GM21529 (cell line): ENCODE measurements at regions not wholly inside any gene's neighbourhood (a gene's known extent, or its start where the extent isn't known, plus 50 kb on each side); places are given as distances from the start of the nearest gene placed in this dataset.
"Not testable (repeated sequence)": the region's sequence is repeated elsewhere in the genome, so short reads cannot be mapped to it uniquely, and the experiment has no call there.

ENCODE experiments used
- ATAC-seq: cut with Tn5 transposase; IDR thresholded peaks from one replicate; pipeline ENCODE4 v1.9.1; 2021; ENCODE audit not compliant: unreplicated experiment

DNA sequence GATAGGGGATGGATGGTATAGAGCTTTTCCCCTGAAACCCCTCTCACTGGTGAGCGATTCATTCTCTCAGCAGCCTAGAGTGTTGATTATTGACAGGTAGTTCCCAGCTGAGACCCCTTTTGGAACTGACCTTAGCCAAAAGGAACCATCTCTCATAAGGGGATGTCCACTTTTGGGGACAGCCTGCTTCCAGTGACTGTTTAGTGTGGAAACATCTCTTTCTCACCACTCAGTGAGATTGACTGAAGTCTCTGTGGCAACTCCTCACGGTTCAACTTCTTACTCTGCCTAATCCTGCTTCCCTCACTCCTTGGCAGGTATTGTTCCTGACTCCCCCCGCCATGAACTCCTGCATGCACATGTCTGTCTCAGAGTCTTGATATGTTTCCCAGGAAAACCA is 529.2 kb upstream of the ATP2B1 start:
- no peak for ATAC-seq

- no peak for ATAC-seq
Observed at GRCh38 chr12:90235642-90236041, 527.0 kb upstream of the ATP2B1 start.

DNA sequence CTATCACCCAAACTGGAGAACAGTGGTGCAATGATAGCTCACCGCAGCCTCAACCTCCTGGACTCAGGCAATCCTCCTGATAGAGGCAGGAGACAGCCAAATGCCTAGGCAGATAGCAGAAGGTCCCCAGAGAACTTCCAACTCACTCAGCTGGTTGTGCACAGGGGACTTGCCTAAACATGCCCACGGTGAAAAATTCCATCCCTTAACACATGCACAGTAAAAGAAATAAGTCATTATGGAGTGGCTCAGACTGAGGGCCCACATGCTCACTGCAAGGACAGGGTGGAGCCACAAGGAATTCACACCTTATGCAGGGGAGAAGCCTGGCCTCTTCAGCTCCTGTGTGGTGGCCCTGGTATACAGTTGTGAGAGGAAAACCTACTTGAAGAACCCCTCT is 525.8 kb upstream of the ATP2B1 start:
- ATAC-seq: no peak

DNA sequence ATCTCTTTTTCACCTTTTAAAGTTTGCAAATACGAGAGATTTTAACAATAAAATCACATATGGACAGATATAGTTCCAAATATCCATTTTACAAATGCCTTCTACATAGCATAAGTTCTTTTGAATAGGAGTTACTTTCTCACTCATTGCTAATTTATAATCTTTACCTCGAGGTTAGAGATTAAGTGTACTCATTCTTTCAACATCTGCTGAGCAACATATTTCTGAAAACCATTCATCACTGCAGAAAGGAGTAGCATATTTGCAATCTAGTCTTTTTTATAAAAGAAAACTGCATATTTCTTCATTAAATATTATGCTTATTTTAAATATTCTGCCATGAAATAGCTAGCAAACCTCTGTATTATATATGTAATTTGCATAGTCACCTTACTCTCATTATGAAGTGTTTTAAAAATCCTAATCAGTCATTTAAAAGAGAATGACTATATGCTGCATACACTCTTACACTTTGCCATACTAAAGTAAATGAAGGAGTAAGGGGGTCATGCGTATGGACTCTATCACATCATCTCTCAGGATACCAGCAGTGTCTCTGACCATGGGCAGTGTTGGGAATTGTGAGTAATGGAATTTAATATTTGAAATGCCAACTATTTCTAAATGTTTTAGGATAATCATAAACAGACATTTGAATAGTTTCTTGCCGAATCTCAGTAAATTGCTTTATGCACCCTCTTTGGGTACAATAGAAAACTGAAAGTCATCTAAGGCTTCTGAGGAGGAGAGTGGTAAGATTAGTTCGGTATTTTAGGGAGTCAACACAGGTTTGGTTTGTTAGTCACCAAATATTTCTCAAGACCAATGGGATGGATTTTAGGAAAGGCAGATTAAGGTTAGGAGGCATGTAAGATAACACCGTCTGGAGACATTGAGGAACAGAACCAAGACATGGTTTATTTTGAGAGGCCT is 524.8 kb upstream of the ATP2B1 start:
- no peak for ATAC-seq

GRCh38 chr12:90229407-90230170 is 521.0 kb upstream of the ATP2B1 start:
- ATAC-seq: no peak

DNA sequence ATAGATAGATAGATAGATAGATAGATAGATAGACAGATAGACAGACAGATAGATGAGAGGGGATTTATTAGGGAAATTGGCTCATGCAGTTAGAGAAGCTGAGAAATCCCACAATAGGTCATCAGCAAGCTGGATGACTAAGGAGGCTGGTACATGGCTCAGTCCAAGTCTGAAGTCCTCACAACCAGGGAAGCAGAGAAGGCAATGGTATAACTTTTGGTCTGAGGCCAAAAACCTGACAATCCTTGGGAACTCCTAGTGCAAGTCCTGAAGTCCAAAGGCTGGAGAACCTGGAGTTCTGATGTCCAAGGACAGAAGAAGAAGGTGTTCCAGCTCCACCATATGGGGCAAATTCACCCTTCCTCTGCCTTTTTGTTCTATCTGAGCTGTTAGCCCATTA is 517.6 kb upstream of the ATP2B1 start:
- ATAC-seq: no peak

- no peak for ATAC-seq
Observed at GRCh38 chr12:90216815-90217214, 508.2 kb upstream of the ATP2B1 start.

DNA sequence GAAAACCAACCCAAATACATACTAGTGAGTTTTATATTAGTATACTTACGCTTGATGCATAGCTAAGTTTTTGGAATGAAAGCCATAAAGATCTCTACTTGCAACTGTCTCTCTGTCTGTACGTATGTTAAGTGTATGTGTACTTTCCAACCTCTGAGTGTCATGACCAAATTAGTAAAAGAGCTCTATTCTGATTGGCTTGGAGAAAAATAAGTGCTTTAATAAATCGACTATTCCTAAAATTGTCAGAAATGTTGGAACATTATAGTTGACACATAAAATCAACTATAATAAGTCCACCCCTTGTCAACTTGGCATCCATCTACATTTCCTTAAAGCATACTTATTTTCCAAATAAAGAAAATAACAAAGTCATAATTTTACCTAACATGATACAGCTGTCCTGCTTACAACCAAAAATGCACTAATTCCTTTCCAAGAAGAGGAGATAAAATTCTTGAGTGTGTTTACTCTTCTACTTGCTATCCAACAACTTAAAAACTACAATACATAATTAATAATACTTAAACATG is 507.4 kb upstream of the ATP2B1 start:
- ATAC-seq: no peak

DNA sequence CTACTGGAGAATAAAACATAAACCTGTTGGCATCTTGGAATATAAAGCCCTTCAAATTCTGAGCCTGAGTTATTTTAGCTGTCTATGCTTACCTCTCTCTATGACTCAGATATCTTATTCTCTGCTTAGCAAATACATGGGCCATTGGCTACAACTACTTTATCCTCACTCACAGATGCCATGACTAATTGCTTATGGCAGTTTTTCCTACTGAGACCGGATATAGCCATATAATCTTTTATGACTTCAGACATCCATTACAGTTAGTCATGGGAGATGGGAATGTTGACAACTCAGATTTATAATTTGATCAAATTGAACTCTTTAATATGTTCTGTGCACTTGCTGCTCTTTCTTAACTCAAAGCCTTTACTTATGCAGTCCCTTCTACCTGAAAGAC is 502.4 kb upstream of the ATP2B1 start:
- no peak for ATAC-seq

DNA sequence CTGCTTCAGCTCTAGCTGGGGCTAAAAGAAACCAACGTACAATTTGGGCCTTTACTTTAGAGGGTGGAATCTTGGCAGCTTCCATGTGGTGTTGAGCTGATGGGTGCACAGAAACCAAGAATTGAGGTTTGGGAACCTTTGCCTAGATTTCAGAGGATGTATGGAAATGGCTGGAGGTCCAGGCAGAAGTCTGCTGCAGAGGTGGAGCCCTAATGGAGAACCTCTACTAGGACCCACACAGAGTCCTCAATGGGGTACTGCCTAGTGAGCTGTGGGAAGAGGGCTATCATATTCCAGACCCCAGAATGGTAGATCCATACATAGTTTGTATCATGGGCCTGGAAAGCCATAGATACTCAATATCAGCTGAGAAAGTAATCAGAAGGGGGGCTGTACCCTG is 500.4 kb upstream of the ATP2B1 start:
- no peak for ATAC-seq

DNA sequence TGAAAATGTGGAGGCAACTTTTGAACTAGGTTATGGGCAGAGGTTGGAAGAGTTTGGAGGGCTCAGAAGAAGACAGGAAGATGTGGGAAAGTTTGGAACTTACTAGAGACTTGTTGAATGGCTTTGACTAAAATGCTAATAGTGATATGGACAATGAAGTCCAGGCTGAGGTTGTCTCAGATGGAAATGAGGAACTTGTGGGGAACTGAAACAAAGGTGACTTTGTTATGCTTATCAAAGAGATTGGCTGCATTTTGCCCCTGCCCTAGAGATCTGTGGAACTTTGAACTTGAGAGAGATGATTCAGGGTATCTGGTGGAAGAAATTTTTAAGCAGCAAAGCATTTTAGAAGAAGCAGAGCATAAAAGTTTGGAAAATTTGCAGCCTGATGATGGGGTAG is 499.7 kb upstream of the ATP2B1 start:
- ATAC-seq: not testable (repeated sequence)

DNA sequence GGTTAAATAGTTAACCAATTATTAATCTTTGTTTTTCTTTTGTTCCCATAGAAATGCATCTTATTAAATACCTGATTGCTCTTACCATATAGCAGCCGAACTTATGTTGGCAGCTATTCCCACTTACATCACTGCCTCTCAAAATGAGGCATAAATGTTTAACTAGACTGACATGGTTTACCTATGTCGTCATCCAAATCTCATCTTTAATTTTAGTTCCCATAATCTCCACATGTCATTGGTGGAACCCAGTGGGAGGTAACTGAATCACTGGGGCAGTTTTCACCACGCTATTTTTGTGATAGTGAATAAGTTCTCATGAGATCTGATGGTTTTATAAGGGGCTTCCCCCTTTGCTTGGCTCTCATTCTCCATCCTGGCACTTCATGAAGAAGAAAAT is 499.2 kb upstream of the ATP2B1 start:
- ATAC-seq: no peak

DNA sequence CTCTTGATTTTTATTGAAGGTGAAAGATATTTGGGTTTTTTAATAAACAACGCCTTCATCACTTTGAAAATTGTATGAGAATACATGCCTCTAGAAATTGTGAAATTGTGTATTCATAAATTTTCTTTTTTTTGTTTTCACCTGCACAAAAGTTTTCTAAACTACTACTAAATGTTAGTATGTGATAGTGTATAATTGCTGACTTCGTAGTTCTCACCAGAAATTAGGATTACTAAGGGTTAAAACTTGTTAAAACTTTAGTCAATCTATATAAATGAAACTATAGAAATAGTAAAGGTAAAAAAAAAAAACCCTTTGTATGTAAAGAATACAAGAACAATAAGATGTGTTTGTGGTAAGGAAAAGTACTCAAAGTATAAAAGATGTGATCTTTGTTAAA is 496.5 kb upstream of the ATP2B1 start:
- no peak for ATAC-seq

DNA sequence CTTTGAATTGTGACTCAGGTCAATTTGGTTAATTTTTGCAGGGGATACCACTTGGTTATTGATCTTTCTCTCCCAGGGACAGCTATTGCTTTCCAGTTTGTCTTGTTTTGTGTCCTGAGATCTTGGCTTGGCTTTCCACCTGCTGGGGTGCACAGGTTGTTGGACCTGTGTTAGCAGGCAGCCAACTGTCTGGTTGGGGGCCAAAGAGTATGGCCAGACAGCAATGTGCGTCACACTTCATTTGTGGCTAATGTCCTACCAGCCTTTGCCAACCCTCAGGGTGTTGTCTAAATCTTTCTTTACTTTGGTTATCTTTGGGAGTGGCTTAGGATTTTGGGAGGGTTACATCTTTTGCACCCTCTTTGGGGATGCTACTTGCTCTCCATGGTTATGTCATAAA is 494.9 kb upstream of the ATP2B1 start:
- no peak for ATAC-seq

DNA sequence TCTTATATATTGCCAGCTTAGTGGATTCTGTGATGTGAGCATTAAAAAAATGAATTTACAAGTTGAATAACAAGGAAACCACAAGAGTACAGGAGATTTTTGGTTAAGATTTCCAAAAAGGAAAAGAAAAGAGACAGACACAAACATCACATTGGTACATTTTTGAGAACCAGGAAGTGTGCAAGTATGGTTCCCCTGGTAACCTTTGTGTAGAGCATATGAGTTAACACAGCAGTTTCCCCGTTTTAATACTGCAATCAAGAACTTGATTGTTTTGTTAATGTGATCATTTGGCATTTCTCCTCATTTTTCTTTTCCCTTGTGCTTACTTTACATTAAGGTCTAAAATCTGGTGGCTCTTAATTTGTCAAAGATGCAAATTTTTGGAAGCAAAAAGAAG is 490.4 kb upstream of the ATP2B1 start:
- ATAC-seq: no peak

DNA sequence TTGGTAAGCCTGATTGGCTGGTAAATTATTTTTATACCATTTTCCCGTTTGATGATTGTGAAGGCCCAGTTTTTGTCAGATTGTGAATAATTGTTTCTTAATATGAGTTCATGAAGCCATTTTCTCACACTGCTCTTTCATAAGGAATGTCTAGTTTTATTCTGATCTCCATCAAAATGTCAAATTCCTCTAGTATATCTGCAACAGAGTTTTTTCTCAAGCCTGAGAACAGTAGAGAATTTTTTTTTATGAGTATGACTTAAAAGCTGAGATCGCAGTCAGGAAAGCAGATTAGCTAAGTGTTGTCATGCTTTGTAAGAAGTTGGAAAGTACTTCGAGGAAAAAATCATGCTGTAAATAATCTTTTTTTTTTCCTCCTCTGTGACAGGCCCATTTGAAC is 484.9 kb upstream of the ATP2B1 start:
- ATAC-seq: no peak

GRCh38 chr12:90188857-90189256 is 480.2 kb upstream of the ATP2B1 start:
- ATAC-seq: no peak

DNA sequence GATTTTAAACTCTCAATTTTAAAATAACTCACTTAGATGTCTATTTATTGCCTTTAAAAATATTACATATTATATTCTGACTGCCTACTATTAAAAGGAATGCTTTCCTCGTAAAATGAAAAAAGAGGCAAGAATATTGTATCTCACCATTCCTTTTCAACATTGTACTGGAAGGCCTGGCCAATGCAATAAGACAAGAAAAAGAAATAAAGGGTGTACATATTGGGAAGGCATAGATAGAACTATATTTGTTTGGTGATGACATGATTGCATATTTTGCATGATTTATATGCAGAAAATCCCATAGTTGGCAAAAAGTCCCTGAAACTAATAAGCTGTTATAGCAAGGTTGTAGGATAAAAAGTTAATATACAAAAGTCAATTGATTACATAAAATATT is 474.6 kb upstream of the ATP2B1 start:
- ATAC-seq: no peak

DNA sequence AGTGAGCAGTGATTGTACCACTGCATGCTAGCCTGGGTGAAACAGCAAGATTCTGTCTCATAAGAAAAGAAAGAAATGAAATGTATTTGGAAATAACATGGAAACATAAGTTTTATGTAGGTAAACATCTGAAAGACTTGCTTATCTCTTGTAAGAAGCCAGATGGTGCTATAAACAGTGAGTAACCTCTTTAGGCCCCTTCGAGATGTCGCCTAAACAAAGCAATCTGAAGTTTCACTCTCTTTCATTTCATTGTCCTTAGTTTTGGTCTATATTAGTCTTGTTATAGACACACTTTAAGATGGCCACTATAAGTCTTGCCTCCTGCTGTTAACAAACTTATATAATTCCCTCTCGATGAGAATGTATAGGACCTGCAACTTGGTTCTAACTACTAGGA is 472.6 kb upstream of the ATP2B1 start:
- ATAC-seq: no peak

GRCh38 chr12:90174956-90175355 is 466.3 kb upstream of the ATP2B1 start:
- no peak for ATAC-seq

GRCh38 chr12:90174198-90174510 is 465.5 kb upstream of the ATP2B1 start:
- peak; percentile 73 for ATAC-seq

DNA sequence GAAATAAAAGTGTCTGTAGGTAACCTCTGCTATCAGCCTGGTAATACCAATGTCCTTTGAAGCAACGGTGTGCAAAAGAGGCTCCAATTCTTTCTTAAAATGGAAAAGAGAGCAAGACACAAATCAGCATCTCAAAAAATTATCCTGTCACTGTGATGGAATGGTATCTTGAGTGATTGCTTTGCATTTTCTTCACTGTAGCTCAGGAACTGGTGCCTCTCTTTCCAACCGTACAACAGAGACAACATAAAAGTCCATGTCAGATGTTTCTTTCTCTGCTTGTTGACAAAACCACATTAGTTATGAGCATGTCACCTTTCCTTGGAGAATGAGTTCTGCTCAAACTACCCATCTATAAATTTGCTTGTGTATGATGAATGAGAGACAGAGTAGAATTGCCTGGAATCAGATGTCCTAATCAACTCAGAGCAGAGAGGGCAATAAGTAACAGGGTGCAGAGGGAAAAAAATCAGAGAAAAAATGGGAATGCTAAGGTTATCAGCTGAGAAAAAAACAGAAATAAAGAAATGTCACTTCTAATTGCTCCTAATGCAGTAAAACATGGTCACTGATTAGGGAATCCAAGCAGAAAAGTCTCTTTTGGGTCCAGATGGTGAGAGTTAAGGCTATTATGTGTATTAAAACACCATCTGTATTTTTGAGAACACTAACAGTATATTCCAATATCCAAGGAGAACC is 465.0 kb upstream of the ATP2B1 start:
- no peak for ATAC-seq
